ENCODE measurements at regions not wholly inside any gene's neighbourhood (a gene's known extent, or its start where the extent isn't known, plus 50 kb on each side); places are given as distances from the start of the nearest gene placed in this dataset.

- H3K4me3 ChIP-seq (ENCODE audit: low read depth in 1 of 2, low read length in 2 of 2) = no peak overlapping the region
- DNase-seq (no peak), ATAC-seq (ENCODE audit: insufficient read depth, low read depth) (no peak)
- H3K27ac ChIP-seq (ENCODE audit: low read length) = no peak overlapping the region
- no peaks in the 10 kb centered on the region for H3K79me2 ChIP-seq (ENCODE audit: insufficient read depth, low read length)
- no peaks in the 10 kb centered on the region for H4K20me1 ChIP-seq (ENCODE audit: insufficient read depth, low read length)
- no peak overlapping the region for H3K9ac ChIP-seq (ENCODE audit: low read depth, low read length)
- H3K4me1 ChIP-seq (ENCODE audit: insufficient read depth, low read length) = no peaks in the 10 kb centered on the region
- TF ChIP-seq EZH2 (IDR thresholded peaks at IDR 0.05; ENCODE audit: borderline replicate concordance, low read depth, low read length, severe bottlenecking) (no peak), CTCF (IDR thresholded peaks at IDR 0.05; ENCODE audit: borderline replicate concordance, extremely low read depth, low read length, poor library complexity, severe bottlenecking) (no peak)
- no peak overlapping the region for H3K4me2 ChIP-seq (ENCODE audit: insufficient read depth, low read length)
- no peak overlapping the region for H2AFZ ChIP-seq (ENCODE audit: low read depth, low read length)
- no peaks in the 10 kb centered on the region for H3K9me3 ChIP-seq (ENCODE audit: insufficient read depth, low read length, severe bottlenecking)
- H3K36me3 ChIP-seq (ENCODE audit: insufficient read depth, low read length) = no peaks in the 10 kb centered on the region
- H3K27me3 ChIP-seq (ENCODE audit: insufficient read depth, low read length, poor library complexity) = no peaks in the 10 kb centered on the region
Measured at GRCh38 chr1:72837781-72838180, 555.4 kb upstream of the NEGR1 start.

GRCh38 chr1:72830606-72831390 is 548.5 kb upstream of the NEGR1 start:
- Histone ChIP-seq H3K4me2 (ENCODE audit: insufficient read depth, low read length) (no peak overlapping the region), H3K27me3 (ENCODE audit: insufficient read depth, low read length, poor library complexity) (no peaks in the 10 kb centered on the region), H3K36me3 (ENCODE audit: insufficient read depth, low read length) (no peaks in the 10 kb centered on the region), H3K27ac (ENCODE audit: low read length) (no peak overlapping the region), H3K9ac (ENCODE audit: low read depth, low read length) (no peak overlapping the region), H3K79me2 (ENCODE audit: insufficient read depth, low read length) (no peaks in the 10 kb centered on the region), H4K20me1 (ENCODE audit: insufficient read depth, low read length) (no peaks in the 10 kb centered on the region), H2AFZ (ENCODE audit: low read depth, low read length) (no peak overlapping the region), H3K4me1 (ENCODE audit: insufficient read depth, low read length) (no peaks in the 10 kb centered on the region), H3K9me3 (ENCODE audit: insufficient read depth, low read length, severe bottlenecking) (no peaks in the 10 kb centered on the region), H3K4me3 (ENCODE audit: low read depth in 1 of 2, low read length in 2 of 2) (no peak overlapping the region)
- no peak for DNase-seq
- TF ChIP-seq CTCF (IDR thresholded peaks at IDR 0.05; ENCODE audit: borderline replicate concordance, extremely low read depth, low read length, poor library complexity, severe bottlenecking) = no peak
- ATAC-seq (ENCODE audit: insufficient read depth, low read depth) = no peak

GRCh38 chr1:72827278-72827677 is 544.9 kb upstream of the NEGR1 start:
- Histone ChIP-seq H4K20me1 (ENCODE audit: insufficient read depth, low read length) (no peaks in the 10 kb centered on the region), H3K9me3 (ENCODE audit: insufficient read depth, low read length, severe bottlenecking) (no peaks in the 10 kb centered on the region), H3K4me2 (ENCODE audit: insufficient read depth, low read length) (no peak overlapping the region), H3K27ac (ENCODE audit: low read length) (no peak overlapping the region), H3K36me3 (ENCODE audit: insufficient read depth, low read length) (no peaks in the 10 kb centered on the region), H3K9ac (ENCODE audit: low read depth, low read length) (no peak overlapping the region), H3K4me1 (ENCODE audit: insufficient read depth, low read length) (no peaks in the 10 kb centered on the region), H2AFZ (ENCODE audit: low read depth, low read length) (no peak overlapping the region), H3K27me3 (ENCODE audit: insufficient read depth, low read length, poor library complexity) (no peaks in the 10 kb centered on the region), H3K79me2 (ENCODE audit: insufficient read depth, low read length) (no peaks in the 10 kb centered on the region), H3K4me3 (ENCODE audit: low read depth in 1 of 2, low read length in 2 of 2) (no peak overlapping the region)
- DNase-seq = no peak
- ATAC-seq (ENCODE audit: insufficient read depth, low read depth) = no peak
- no peak for TF ChIP-seq CTCF (IDR thresholded peaks at IDR 0.05; ENCODE audit: borderline replicate concordance, extremely low read depth, low read length, poor library complexity, severe bottlenecking)
- TF ChIP-seq EZH2 (IDR thresholded peaks at IDR 0.05; ENCODE audit: borderline replicate concordance, low read depth, low read length, severe bottlenecking) = no peak
